ENCODE measurements at regions not wholly inside any gene's neighbourhood (a gene's known extent, or its start where the extent isn't known, plus 50 kb on each side); places are given as distances from the start of the nearest gene placed in this dataset.
A peak's percentile ranks its signal among the peaks of the same experiment; 100 is the strongest.

- Mint-ChIP-seq H3K9me3 (no peaks in the 10 kb centered on the region), H3K27ac (no peak overlapping the region), H3K36me3 (no peaks in the 10 kb centered on the region), H3K4me3 (no peak overlapping the region), H3K4me1 (peaks cover 4% of the 10 kb centered on the region), H3K27me3 (no peaks in the 10 kb centered on the region)
These were observed 183.5 kb upstream of the TSC22D1 start for GRCh38 chr13:44759384-44760360.

- H3K4me1 Mint-ChIP-seq, result peaks cover 4% of the 10 kb centered on the region
- no peaks in the 10 kb centered on the region for H3K36me3 Mint-ChIP-seq
- no peaks in the 10 kb centered on the region for H3K27me3 Mint-ChIP-seq
- no peaks in the 10 kb centered on the region for H3K9me3 Mint-ChIP-seq
- H3K4me3 Mint-ChIP-seq, result no peak overlapping the region
- H3K27ac Mint-ChIP-seq, result no peak overlapping the region
These were observed 182.7 kb upstream of the TSC22D1 start for GRCh38 chr13:44758630-44759383.

DNA sequence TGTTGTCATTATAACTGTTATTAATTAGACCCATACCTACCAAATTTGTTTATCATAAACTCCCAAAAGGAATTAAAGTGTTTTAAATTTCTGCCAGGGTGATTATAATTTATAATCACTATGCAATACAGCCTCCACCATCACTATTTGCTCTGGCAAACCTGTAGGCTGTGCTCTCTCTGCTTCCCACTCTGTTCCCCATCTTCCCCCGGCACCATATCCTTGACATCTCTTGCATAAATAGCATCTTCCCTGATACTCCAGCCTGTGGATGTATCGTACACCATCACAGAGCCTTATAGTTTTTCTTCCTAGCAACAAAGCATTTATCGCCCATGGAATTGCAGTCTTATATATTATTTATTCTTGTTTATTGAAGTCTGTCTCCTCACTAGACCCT is 181.5 kb upstream of the TSC22D1 start:
- Mint-ChIP-seq H3K27ac (no peak overlapping the region), H3K27me3 (no peaks in the 10 kb centered on the region), H3K36me3 (no peaks in the 10 kb centered on the region), H3K4me1 (peaks cover 4% of the 10 kb centered on the region), H3K9me3 (no peaks in the 10 kb centered on the region), H3K4me3 (no peak overlapping the region)

GRCh38 chr13:44756276-44756810 is 180.2 kb upstream of the TSC22D1 start:
- no peaks in the 10 kb centered on the region for H3K9me3 Mint-ChIP-seq
- no peak overlapping the region for H3K4me3 Mint-ChIP-seq
- H3K27ac Mint-ChIP-seq, result peak overlapping the region; percentile 8
- H3K36me3 Mint-ChIP-seq, result no peaks in the 10 kb centered on the region
- peaks cover 4% of the 10 kb centered on the region for H3K4me1 Mint-ChIP-seq
- no peaks in the 10 kb centered on the region for H3K27me3 Mint-ChIP-seq

GRCh38 chr13:44755872-44756271 is 179.7 kb upstream of the TSC22D1 start:
- peak overlapping the region; percentile 8 for H3K27ac Mint-ChIP-seq
- H3K4me1 Mint-ChIP-seq, result peaks cover 4% of the 10 kb centered on the region
- no peaks in the 10 kb centered on the region for H3K9me3 Mint-ChIP-seq
- no peaks in the 10 kb centered on the region for H3K27me3 Mint-ChIP-seq
- no peak overlapping the region for H3K4me3 Mint-ChIP-seq
- no peaks in the 10 kb centered on the region for H3K36me3 Mint-ChIP-seq

DNA sequence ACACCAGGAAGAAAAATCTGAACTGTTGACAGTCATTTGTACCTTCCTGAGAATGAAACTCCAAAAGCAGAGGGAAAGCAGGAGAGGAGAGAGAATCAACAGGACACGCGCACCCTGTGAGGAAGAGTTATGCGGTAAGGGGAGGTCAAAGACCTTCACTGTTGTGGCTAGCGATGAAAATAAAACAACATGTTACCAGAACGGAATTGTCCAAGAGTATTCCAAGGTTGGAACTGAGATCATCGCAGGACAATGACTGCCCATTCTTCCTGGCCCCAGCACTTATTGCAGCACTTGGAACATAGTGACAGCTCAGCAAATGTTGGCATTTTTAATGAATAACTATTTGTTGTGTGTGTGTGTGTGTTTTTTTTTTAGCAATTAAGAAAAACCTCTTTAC is 176.0 kb upstream of the TSC22D1 start:
- Mint-ChIP-seq H3K4me3 (no peak overlapping the region), H3K27me3 (no peaks in the 10 kb centered on the region), H3K9me3 (no peaks in the 10 kb centered on the region), H3K36me3 (no peaks in the 10 kb centered on the region), H3K27ac (no peak overlapping the region), H3K4me1 (peaks cover 4% of the 10 kb centered on the region)

DNA sequence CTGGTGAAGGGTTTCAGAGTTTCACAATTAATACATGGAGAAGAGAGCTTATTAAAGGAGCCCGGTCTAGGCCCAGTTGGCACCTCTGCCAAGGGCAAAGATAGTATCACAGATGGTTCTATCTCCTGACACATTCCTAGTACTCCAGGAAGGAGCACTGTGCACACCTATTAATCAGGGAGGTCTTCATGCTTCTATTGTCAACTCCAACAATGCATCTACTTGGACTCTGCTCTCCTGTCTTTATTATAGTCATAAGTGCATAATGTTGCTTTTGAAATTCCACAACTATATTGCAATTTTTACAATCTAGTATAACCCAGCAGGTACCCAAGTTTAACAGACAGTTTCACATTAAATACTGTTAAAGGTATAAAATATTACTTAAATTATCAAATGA is 174.5 kb upstream of the TSC22D1 start:
- Mint-ChIP-seq H3K9me3 (no peaks in the 10 kb centered on the region), H3K27ac (no peak overlapping the region), H3K4me1 (no peaks in the 10 kb centered on the region), H3K27me3 (peaks cover 2% of the 10 kb centered on the region), H3K36me3 (no peaks in the 10 kb centered on the region), H3K4me3 (no peak overlapping the region)

DNA sequence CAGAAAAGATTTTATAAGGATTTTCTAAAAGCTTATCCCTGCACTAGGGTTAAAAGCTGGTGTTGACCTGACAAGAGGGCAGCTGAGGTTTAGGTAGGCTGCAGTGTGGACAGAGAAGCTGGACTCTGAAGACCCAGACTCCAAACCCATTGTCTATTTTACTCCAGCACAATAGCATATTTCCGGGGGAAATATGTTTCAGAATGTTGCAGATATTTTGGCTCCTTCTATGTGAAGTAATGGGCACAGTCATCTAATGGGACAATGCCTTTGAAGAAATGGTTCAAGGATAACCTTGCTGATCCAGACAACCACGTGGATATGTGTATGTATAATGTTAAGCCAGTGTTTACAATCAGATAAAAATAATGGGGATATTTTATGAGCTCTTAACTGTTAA is 173.8 kb upstream of the TSC22D1 start:
- Mint-ChIP-seq H3K27me3 (peaks cover 2% of the 10 kb centered on the region), H3K27ac (no peak overlapping the region), H3K36me3 (no peaks in the 10 kb centered on the region), H3K4me1 (no peaks in the 10 kb centered on the region), H3K9me3 (no peaks in the 10 kb centered on the region), H3K4me3 (no peak overlapping the region)

DNA sequence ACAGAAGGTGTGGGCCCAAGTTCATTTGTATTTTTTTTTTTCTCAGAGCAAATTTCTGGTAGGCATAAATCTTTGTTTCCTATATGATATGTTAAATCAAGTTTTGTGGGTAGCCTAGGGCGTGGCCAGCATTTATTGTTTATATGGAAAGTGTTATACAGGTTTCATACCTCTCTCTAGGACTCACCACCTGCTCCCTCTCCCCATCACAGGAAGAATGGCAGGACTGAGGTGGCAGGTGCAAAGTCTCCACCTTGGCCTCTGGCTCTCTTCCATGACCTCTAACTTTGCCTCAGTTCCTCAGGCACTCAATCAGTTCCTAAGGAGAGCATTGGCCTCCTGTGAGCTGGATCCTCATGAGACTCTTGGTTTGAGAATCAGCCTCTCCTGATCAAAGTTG is 172.3 kb upstream of the TSC22D1 start:
- peaks cover 2% of the 10 kb centered on the region for H3K27me3 Mint-ChIP-seq
- peaks cover 6% of the 10 kb centered on the region for H3K9me3 Mint-ChIP-seq
- no peak overlapping the region for H3K27ac Mint-ChIP-seq
- no peak overlapping the region for H3K4me3 Mint-ChIP-seq
- H3K4me1 Mint-ChIP-seq, result no peaks in the 10 kb centered on the region
- H3K36me3 Mint-ChIP-seq, result no peaks in the 10 kb centered on the region

- Mint-ChIP-seq H3K27me3 (peaks cover 2% of the 10 kb centered on the region), H3K27ac (no peak overlapping the region), H3K36me3 (no peaks in the 10 kb centered on the region), H3K4me3 (no peak overlapping the region), H3K9me3 (peaks cover 6% of the 10 kb centered on the region), H3K4me1 (no peaks in the 10 kb centered on the region)
These were observed 171.0 kb upstream of the TSC22D1 start for GRCh38 chr13:44747179-44747578.

- Mint-ChIP-seq H3K4me3 (no peak overlapping the region), H3K27me3 (peaks cover 2% of the 10 kb centered on the region), H3K36me3 (no peaks in the 10 kb centered on the region), H3K27ac (no peak overlapping the region), H3K4me1 (no peaks in the 10 kb centered on the region), H3K9me3 (peaks cover 6% of the 10 kb centered on the region)
These were observed 170.6 kb upstream of the TSC22D1 start for GRCh38 chr13:44746690-44747089.

- Mint-ChIP-seq H3K9me3 (peaks cover 6% of the 10 kb centered on the region), H3K4me3 (no peak overlapping the region), H3K36me3 (no peaks in the 10 kb centered on the region), H3K4me1 (no peaks in the 10 kb centered on the region), H3K27me3 (peaks cover 2% of the 10 kb centered on the region), H3K27ac (no peak overlapping the region)
These were observed 168.9 kb upstream of the TSC22D1 start for GRCh38 chr13:44744880-44745633.

GRCh38 chr13:44739539-44739938 is 163.4 kb upstream of the TSC22D1 start:
- peaks cover 6% of the 10 kb centered on the region for H3K9me3 Mint-ChIP-seq
- no peak overlapping the region for H3K27ac Mint-ChIP-seq
- no peaks in the 10 kb centered on the region for H3K36me3 Mint-ChIP-seq
- H3K4me3 Mint-ChIP-seq, result no peak overlapping the region
- H3K4me1 Mint-ChIP-seq, result no peaks in the 10 kb centered on the region
- no peaks in the 10 kb centered on the region for H3K27me3 Mint-ChIP-seq

- Mint-ChIP-seq H3K36me3 (no peaks in the 10 kb centered on the region), H3K27ac (no peak overlapping the region), H3K4me1 (no peaks in the 10 kb centered on the region), H3K9me3 (peaks cover 6% of the 10 kb centered on the region), H3K27me3 (no peaks in the 10 kb centered on the region), H3K4me3 (no peak overlapping the region)
These were observed 163.0 kb upstream of the TSC22D1 start for GRCh38 chr13:44739120-44739519.

- Mint-ChIP-seq H3K4me1 (no peaks in the 10 kb centered on the region), H3K4me3 (no peak overlapping the region), H3K36me3 (no peaks in the 10 kb centered on the region), H3K27ac (no peak overlapping the region), H3K9me3 (no peaks in the 10 kb centered on the region), H3K27me3 (no peaks in the 10 kb centered on the region)
These were observed 162.3 kb upstream of the TSC22D1 start for GRCh38 chr13:44738463-44738862.
